Epithelial cell of esophagus (primary cell): ENCODE measurements at regions not wholly inside any gene's neighbourhood (a gene's known extent, or its start where the extent isn't known, plus 50 kb on each side); places are given as distances from the start of the nearest gene placed in this dataset.

ENCODE experiments used
- DNase-seq: peaks from one replicate; pipeline ENCODE4 v3.0.0; 2010; ENCODE audit warnings: low read depth
- H3K4me3 ChIP-seq: 2 replicates; pipeline ENCODE4 v1.5.1; 2011; ENCODE audit warnings: mild to moderate bottlenecking, low read length, control low read depth
- TF ChIP-seq, protein P1 (sequence below): IDR thresholded peaks from 2 replicates; pipeline ENCODE4 v1.5.1; 2011; ENCODE audit warnings: low read depth, mild to moderate bottlenecking, low read length, control low read depth, inconsistent platforms; ENCODE audit not compliant: insufficient read depth; ENCODE audit errors: missing control alignments

DNA sequence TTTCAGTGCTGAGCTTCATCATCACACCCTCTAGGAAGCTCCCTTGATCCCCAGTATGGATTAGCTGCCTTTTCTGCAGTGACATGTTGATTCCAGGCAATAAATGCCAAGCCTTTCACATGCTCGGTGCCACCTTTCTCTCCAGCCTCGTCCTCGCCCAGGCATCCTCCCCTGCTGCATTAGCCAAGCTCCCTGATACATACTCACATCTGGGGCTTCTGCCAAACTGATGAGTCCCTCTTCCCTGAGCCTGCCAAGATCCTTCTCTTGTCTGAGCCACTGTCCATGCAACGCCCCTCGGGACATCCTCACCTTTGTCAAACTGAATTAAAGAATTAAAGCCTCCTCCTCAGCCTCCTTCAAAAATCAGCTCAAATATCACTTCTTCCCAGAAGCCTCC lies 538.5 kb upstream of the CDH11 start:
- DNase-seq = peak; percentile 72
- TF ChIP-seq, protein P1, sequence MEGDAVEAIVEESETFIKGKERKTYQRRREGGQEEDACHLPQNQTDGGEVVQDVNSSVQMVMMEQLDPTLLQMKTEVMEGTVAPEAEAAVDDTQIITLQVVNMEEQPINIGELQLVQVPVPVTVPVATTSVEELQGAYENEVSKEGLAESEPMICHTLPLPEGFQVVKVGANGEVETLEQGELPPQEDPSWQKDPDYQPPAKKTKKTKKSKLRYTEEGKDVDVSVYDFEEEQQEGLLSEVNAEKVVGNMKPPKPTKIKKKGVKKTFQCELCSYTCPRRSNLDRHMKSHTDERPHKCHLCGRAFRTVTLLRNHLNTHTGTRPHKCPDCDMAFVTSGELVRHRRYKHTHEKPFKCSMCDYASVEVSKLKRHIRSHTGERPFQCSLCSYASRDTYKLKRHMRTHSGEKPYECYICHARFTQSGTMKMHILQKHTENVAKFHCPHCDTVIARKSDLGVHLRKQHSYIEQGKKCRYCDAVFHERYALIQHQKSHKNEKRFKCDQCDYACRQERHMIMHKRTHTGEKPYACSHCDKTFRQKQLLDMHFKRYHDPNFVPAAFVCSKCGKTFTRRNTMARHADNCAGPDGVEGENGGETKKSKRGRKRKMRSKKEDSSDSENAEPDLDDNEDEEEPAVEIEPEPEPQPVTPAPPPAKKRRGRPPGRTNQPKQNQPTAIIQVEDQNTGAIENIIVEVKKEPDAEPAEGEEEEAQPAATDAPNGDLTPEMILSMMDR = no peak

GRCh38 chr16:65659758-65660157 lies 537.9 kb upstream of the CDH11 start:
- DNase-seq = no peak
- H3K4me3 ChIP-seq = no peak overlapping the region
- TF ChIP-seq, protein P1 = no peak

More for the DNA sequence above, 538.5 kb upstream of the CDH11 start:
- H3K4me3 ChIP-seq = no peak overlapping the region

GRCh38 chr16:65658787-65659220 lies 536.9 kb upstream of the CDH11 start:
- TF ChIP-seq, protein P1 = no peak
- H3K4me3 ChIP-seq = no peak overlapping the region
- peak; percentile 89 for DNase-seq

DNA sequence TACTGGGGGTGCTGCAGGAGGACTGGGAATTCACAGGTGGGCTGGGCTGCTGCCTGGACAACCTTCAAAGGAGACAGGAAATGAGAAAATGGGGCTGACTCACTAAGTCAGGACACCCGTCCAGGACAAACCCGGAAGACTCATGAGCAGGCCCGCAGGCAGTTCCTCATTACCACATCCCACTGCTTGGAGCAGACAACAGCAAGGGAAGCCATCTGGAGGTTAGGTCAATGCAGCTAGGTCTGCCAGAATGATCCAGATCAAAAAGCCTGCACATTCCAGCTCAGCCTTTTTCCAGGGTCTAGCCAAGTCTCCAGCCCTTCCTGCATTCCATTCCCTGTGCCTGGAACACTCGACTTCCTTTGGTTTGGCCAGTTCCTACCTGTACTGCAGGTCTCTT lies 536.5 kb upstream of the CDH11 start:
- peak; percentile 99 for DNase-seq
- H3K4me3 ChIP-seq = no peak overlapping the region
- TF ChIP-seq, protein P1 = no peak

DNA sequence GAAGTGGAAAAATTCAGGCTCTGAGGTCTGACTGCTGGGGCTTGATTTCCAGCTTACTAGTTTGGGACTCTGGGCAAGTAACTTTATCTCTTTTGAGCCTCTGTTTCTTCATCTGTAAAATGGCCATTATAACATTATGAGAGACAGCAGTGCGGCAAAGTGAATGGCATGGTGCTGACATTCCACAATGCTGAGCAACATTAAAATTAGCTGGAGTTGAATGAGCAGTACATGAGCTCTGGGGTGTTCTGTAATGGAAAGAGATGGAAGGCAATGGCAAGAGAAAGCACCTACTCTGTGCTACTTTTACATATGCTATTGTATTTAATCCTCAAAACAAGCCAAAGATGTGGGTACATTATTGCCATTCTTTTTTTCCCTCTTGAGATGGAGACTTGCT lies 535.7 kb upstream of the CDH11 start:
- TF ChIP-seq, protein P1 = no peak
- DNase-seq = peak; percentile 39

DNA sequence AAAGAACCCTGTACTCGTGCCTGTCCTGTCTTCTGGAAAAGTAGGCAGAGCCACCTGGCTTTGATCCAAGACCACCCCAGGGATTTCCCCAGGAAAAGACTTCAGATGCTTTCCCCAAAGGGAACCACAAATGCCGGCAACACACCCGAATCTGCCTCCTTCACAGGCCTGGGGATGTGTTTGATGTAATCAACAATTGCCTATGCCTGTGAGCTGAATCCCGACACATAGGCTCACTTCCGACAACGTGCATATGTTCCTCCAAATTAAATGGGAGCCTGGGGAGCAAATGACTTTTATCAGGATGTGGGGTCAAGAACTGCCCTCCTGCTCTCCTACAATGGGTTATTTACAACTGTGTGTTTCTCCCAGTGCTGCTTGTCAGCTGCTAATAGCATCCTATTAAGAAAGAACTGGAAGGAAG lies 535.2 kb upstream of the CDH11 start:
- DNase-seq = no peak
- TF ChIP-seq, protein P1 = no peak
- no peak overlapping the region for H3K4me3 ChIP-seq

More for the DNA sequence above, 535.7 kb upstream of the CDH11 start:
- no peak overlapping the region for H3K4me3 ChIP-seq

DNA sequence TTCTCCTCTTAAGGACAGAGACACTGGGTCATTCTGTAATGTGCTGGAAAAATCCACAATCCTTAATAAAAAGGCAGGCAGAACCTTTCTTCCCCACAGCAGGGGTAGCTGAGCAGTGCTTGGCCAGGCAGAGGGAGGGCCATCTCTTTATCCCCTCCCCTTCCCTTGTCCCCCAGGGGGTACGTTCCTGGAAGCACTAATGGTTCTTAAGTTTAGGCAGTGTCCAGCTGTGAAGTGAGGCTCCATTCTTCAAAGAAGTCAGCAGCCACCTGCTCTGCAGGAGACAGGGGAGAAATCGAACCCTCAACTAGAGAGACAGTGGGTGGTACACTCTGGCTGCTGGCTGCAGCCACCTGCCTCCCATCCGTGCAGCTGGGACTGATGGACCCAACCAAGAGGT lies 533.9 kb upstream of the CDH11 start:
- H3K4me3 ChIP-seq = no peak overlapping the region
- TF ChIP-seq, protein P1 = no peak
- no peak for DNase-seq
